ENCODE measurements at regions not wholly inside any gene's neighbourhood (a gene's known extent, or its start where the extent isn't known, plus 50 kb on each side); places are given as distances from the start of the nearest gene placed in this dataset.

GRCh38 chrX:84907324-84907968, 96.2 kb upstream of the APOOL start:
- no peaks in the 10 kb centered on the region for H3F3A ChIP-seq (ENCODE audit: insufficient read depth, low read length)
- H3K27ac ChIP-seq (ENCODE audit: low read depth, low read length, poor library complexity, severe bottlenecking): no peak overlapping the region
- no peaks in the 10 kb centered on the region for H4K20me1 ChIP-seq (ENCODE audit: insufficient read depth, low read length)
- no peaks in the 10 kb centered on the region for H3K4me1 ChIP-seq (ENCODE audit: insufficient read depth, low read length, severe bottlenecking)
- no peak overlapping the region for H2AFZ ChIP-seq (ENCODE audit: low read length)
- no peaks in the 10 kb centered on the region for H3K27me3 ChIP-seq (ENCODE audit: insufficient read depth, low read length)
- no peaks in the 10 kb centered on the region for H3K79me2 ChIP-seq (ENCODE audit: insufficient read depth, low read length)
- no peaks in the 10 kb centered on the region for H3K9me2 ChIP-seq (ENCODE audit: low read depth, low read length)
- H3K9me3 ChIP-seq (ENCODE audit: low read length): no peaks in the 10 kb centered on the region
- TF ChIP-seq CTCF (IDR thresholded peaks at IDR 0.05; ENCODE audit: low read length) (peak; percentile 19; the same call in 1 of the 2 replicates), EZH2 (IDR thresholded peaks at IDR 0.05; ENCODE audit: borderline replicate concordance, low read length) (no peak)
- H3K4me3 ChIP-seq (ENCODE audit: low read depth, low read length, poor library complexity, severe bottlenecking): no peak overlapping the region
- H3K36me3 ChIP-seq (ENCODE audit: insufficient read depth, low read length): no peaks in the 10 kb centered on the region
- no peak overlapping the region for H3K4me2 ChIP-seq (ENCODE audit: low read length)
- no peak overlapping the region for H3K9ac ChIP-seq (ENCODE audit: low read length)

- no peaks in the 10 kb centered on the region for H4K20me1 ChIP-seq (ENCODE audit: insufficient read depth, low read length)
- TF ChIP-seq EZH2 (IDR thresholded peaks at IDR 0.05; ENCODE audit: borderline replicate concordance, low read length) (no peak), CTCF (IDR thresholded peaks at IDR 0.05; ENCODE audit: low read length) (no peak)
- H3K9ac ChIP-seq (ENCODE audit: low read length): no peak overlapping the region
- H3K4me1 ChIP-seq (ENCODE audit: insufficient read depth, low read length, severe bottlenecking): no peaks in the 10 kb centered on the region
- no peaks in the 10 kb centered on the region for H3K36me3 ChIP-seq (ENCODE audit: insufficient read depth, low read length)
- no peak overlapping the region for H3K27ac ChIP-seq (ENCODE audit: low read depth, low read length, poor library complexity, severe bottlenecking)
- no peak overlapping the region for H3K4me3 ChIP-seq (ENCODE audit: low read depth, low read length, poor library complexity, severe bottlenecking)
- H2AFZ ChIP-seq (ENCODE audit: low read length): no peak overlapping the region
- no peaks in the 10 kb centered on the region for H3K9me2 ChIP-seq (ENCODE audit: low read depth, low read length)
- H3K4me2 ChIP-seq (ENCODE audit: low read length): no peak overlapping the region
- no peaks in the 10 kb centered on the region for H3K9me3 ChIP-seq (ENCODE audit: low read length)
- H3F3A ChIP-seq (ENCODE audit: insufficient read depth, low read length): no peaks in the 10 kb centered on the region
- H3K79me2 ChIP-seq (ENCODE audit: insufficient read depth, low read length): no peaks in the 10 kb centered on the region
- no peaks in the 10 kb centered on the region for H3K27me3 ChIP-seq (ENCODE audit: insufficient read depth, low read length)
Observed at GRCh38 chrX:84909151-84909550, 94.5 kb upstream of the APOOL start.

DNA sequence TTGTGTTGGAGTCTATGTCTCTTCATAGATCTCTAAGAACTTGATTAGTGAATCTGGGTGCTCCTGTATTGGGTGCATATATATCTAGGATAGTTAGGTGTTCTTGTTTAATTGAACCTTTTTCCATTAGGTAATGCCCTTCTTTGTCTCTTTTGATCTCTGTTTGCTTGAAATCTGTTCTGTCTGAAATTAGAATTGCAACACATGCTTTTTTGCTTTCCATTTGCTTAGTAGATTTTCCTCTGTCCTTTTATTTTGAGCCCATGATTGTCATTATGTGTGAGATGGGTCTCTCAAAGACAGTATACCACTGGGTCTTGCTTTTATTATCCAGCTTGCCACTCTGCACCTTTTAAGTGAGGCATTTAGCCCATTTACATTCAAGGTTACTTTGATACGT, 79.1 kb upstream of the APOOL start:
- no peaks in the 10 kb centered on the region for H3K79me2 ChIP-seq (ENCODE audit: insufficient read depth, low read length)
- no peak overlapping the region for H3K9ac ChIP-seq (ENCODE audit: low read length)
- H2AFZ ChIP-seq (ENCODE audit: low read length): no peak overlapping the region
- no peak overlapping the region for H3K4me3 ChIP-seq (ENCODE audit: low read depth, low read length, poor library complexity, severe bottlenecking)
- H3K4me2 ChIP-seq (ENCODE audit: low read length): no peak overlapping the region
- TF ChIP-seq CTCF (IDR thresholded peaks at IDR 0.05; ENCODE audit: low read length): no peak
- no peak for TF ChIP-seq EZH2 (IDR thresholded peaks at IDR 0.05; ENCODE audit: borderline replicate concordance, low read length)
- no peaks in the 10 kb centered on the region for H3K9me2 ChIP-seq (ENCODE audit: low read depth, low read length)
- H4K20me1 ChIP-seq (ENCODE audit: insufficient read depth, low read length): no peaks in the 10 kb centered on the region
- H3K9me3 ChIP-seq (ENCODE audit: low read length): no peaks in the 10 kb centered on the region
- H3F3A ChIP-seq (ENCODE audit: insufficient read depth, low read length): no peaks in the 10 kb centered on the region
- no peaks in the 10 kb centered on the region for H3K4me1 ChIP-seq (ENCODE audit: insufficient read depth, low read length, severe bottlenecking)
- no peaks in the 10 kb centered on the region for H3K27me3 ChIP-seq (ENCODE audit: insufficient read depth, low read length)
- no peak overlapping the region for H3K27ac ChIP-seq (ENCODE audit: low read depth, low read length, poor library complexity, severe bottlenecking)
- H3K36me3 ChIP-seq (ENCODE audit: insufficient read depth, low read length): no peaks in the 10 kb centered on the region

Measured in OCI-LY1 (cell line).